ENCODE measurements at regions not wholly inside any gene's neighbourhood (a gene's known extent, or its start where the extent isn't known, plus 50 kb on each side); places are given as distances from the start of the nearest gene placed in this dataset.
"Not testable (repeated sequence)": the region's sequence is repeated elsewhere in the genome, so short reads cannot be mapped to it uniquely, and the experiment has no call there.

DNA sequence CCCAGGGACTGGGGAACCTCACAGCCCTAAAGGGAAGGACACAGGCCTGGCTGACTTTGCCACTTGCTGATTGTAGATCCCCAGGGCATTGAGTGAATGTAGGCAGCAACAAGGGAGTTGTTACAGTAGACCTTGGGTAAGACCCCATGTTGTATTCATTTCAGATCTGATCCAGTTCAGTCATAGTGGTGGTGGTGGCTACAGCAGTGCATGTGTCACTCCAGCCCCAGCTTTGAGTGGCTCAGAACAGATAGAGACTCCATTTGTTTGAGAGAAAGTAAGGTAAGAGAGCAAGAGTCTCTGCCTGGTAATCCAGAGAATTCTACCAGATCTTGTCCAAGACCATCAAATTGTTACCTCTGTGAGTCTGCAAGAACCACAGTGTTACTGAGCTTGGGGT lies 278.7 kb upstream of the SATB1 start:
- no peak for DNase-seq (ENCODE audit: low read depth in 4 of 6, low spot score in 6 of 6)
- Histone ChIP-seq H3K4me3 (ENCODE audit: low read depth, low read length) (no peak overlapping the region), H3K4me1 (ENCODE audit: control insufficient read depth, insufficient read depth, low read length) (no peaks in the 10 kb centered on the region), H3K27me3 (ENCODE audit: control insufficient read depth, insufficient read depth, low read length) (no peaks in the 10 kb centered on the region), H3K9me3 (ENCODE audit: control insufficient read depth, insufficient read depth, low read length) (peaks cover 4% of the 10 kb centered on the region), H3K27ac (ENCODE audit: low read depth, low read length) (no peak overlapping the region), H3K36me3 (ENCODE audit: control insufficient read depth, insufficient read depth, low read length) (no peaks in the 10 kb centered on the region)

GRCh38 chr3:18693588-18694329 lies 268.6 kb upstream of the SATB1 start:
- H3K27me3 ChIP-seq (ENCODE audit: control insufficient read depth, insufficient read depth, low read length); H3K4me3 ChIP-seq (ENCODE audit: low read depth, low read length); H3K36me3 ChIP-seq (ENCODE audit: control insufficient read depth, insufficient read depth, low read length); H3K9me3 ChIP-seq (ENCODE audit: control insufficient read depth, insufficient read depth, low read length); H3K27ac ChIP-seq (ENCODE audit: low read depth, low read length); DNase-seq (ENCODE audit: low read depth in 4 of 6, low spot score in 6 of 6); H3K4me1 ChIP-seq (ENCODE audit: control insufficient read depth, insufficient read depth, low read length): not testable (repeated sequence)
- 94% methylated on average over 14 of the region's 33 CpGs for WGBS (ENCODE audit: insufficient coverage)

DNA sequence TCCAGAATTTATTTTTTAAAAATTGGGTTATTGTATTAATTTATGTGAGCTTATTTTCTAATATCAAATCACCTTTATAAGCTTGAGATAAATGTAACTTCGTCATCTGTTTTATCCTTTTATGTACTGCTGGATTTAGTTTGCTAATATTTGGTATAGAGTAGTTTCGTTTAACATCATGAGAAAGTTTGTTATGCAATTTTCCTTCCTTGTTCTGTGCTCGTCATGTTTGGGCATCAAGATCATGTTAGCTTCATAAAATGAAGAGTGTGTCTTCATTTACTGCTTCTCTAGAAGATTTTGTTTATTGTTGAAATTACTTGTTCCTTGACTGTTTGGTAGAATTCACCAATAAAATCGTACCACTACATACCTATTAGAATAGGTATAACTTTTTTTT lies 262.1 kb upstream of the SATB1 start:
- Histone ChIP-seq H3K4me1 (ENCODE audit: control insufficient read depth, insufficient read depth, low read length) (no peaks in the 10 kb centered on the region), H3K27me3 (ENCODE audit: control insufficient read depth, insufficient read depth, low read length) (no peaks in the 10 kb centered on the region), H3K9me3 (ENCODE audit: control insufficient read depth, insufficient read depth, low read length) (no peaks in the 10 kb centered on the region), H3K36me3 (ENCODE audit: control insufficient read depth, insufficient read depth, low read length) (no peaks in the 10 kb centered on the region), H3K27ac (ENCODE audit: low read depth, low read length) (no peak overlapping the region), H3K4me3 (ENCODE audit: low read depth, low read length) (no peak overlapping the region)
- no CpG with 5 or more reads among the region's 4 CpGs for WGBS (ENCODE audit: insufficient coverage)
- DNase-seq (ENCODE audit: low read depth in 4 of 6, low spot score in 6 of 6), result no peak

GRCh38 chr3:18683900-18684299 lies 258.8 kb upstream of the SATB1 start:
- no peaks in the 10 kb centered on the region for H3K4me1 ChIP-seq (ENCODE audit: control insufficient read depth, insufficient read depth, low read length)
- no peaks in the 10 kb centered on the region for H3K27me3 ChIP-seq (ENCODE audit: control insufficient read depth, insufficient read depth, low read length)
- no peaks in the 10 kb centered on the region for H3K36me3 ChIP-seq (ENCODE audit: control insufficient read depth, insufficient read depth, low read length)
- DNase-seq (ENCODE audit: low read depth in 4 of 6, low spot score in 6 of 6), result no peak
- no peak overlapping the region for H3K27ac ChIP-seq (ENCODE audit: low read depth, low read length)
- no peaks in the 10 kb centered on the region for H3K9me3 ChIP-seq (ENCODE audit: control insufficient read depth, insufficient read depth, low read length)
- H3K4me3 ChIP-seq (ENCODE audit: low read depth, low read length), result no peak overlapping the region

DNA sequence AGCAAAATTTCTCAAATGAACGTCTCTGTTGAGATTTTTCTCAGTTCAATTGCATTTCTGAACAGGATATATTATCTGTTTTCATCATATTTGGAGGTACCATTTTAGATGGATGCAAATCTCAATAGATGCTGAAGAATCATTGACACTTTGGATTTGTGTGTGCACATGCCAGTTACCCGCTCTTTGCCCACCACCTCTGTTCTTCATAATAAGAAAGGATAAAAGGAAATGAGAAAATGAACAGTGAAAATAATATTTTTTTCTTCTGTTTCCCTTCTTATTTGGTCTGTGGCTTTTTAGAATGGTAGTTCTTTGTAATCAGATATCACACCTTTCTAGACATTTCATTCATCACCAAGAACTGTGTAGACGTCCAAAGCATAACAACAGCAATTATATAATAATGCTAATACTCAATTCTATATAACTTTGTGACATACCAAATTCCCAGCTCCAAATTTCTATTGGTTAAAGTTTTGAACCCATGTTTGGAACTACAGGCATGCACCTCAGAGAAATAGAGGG lies 256.7 kb upstream of the SATB1 start:
- WGBS (ENCODE audit: insufficient coverage), result no CpG with 5 or more reads among the region's 3 CpGs

GRCh38 chr3:18680758-18681157 lies 255.6 kb upstream of the SATB1 start:
- no peak overlapping the region for H3K4me3 ChIP-seq (ENCODE audit: low read depth, low read length)
- H3K4me1 ChIP-seq (ENCODE audit: control insufficient read depth, insufficient read depth, low read length), result no peaks in the 10 kb centered on the region
- no peak for DNase-seq (ENCODE audit: low read depth in 4 of 6, low spot score in 6 of 6)
- H3K27me3 ChIP-seq (ENCODE audit: control insufficient read depth, insufficient read depth, low read length), result no peaks in the 10 kb centered on the region
- no CpG with 5 or more reads among the region's 3 CpGs for WGBS (ENCODE audit: insufficient coverage)
- H3K9me3 ChIP-seq (ENCODE audit: control insufficient read depth, insufficient read depth, low read length), result no peaks in the 10 kb centered on the region
- no peaks in the 10 kb centered on the region for H3K36me3 ChIP-seq (ENCODE audit: control insufficient read depth, insufficient read depth, low read length)
- no peak overlapping the region for H3K27ac ChIP-seq (ENCODE audit: low read depth, low read length)

More for the DNA sequence above, 256.7 kb upstream of the SATB1 start:
- Histone ChIP-seq H3K4me1 (ENCODE audit: control insufficient read depth, insufficient read depth, low read length) (no peaks in the 10 kb centered on the region), H3K4me3 (ENCODE audit: low read depth, low read length) (no peak overlapping the region), H3K27ac (ENCODE audit: low read depth, low read length) (no peak overlapping the region), H3K9me3 (ENCODE audit: control insufficient read depth, insufficient read depth, low read length) (no peaks in the 10 kb centered on the region), H3K27me3 (ENCODE audit: control insufficient read depth, insufficient read depth, low read length) (no peaks in the 10 kb centered on the region), H3K36me3 (ENCODE audit: control insufficient read depth, insufficient read depth, low read length) (no peaks in the 10 kb centered on the region)
- DNase-seq (ENCODE audit: low read depth in 4 of 6, low spot score in 6 of 6), result no peak

- Histone ChIP-seq H3K27me3 (ENCODE audit: control insufficient read depth, insufficient read depth, low read length) (no peaks in the 10 kb centered on the region), H3K4me1 (ENCODE audit: control insufficient read depth, insufficient read depth, low read length) (no peaks in the 10 kb centered on the region), H3K9me3 (ENCODE audit: control insufficient read depth, insufficient read depth, low read length) (no peaks in the 10 kb centered on the region), H3K4me3 (ENCODE audit: low read depth, low read length) (no peak overlapping the region), H3K36me3 (ENCODE audit: control insufficient read depth, insufficient read depth, low read length) (no peaks in the 10 kb centered on the region), H3K27ac (ENCODE audit: low read depth, low read length) (no peak overlapping the region)
- 95% methylated on average over 3 of the region's 4 CpGs for WGBS (ENCODE audit: insufficient coverage)
- DNase-seq (ENCODE audit: low read depth in 4 of 6, low spot score in 6 of 6), result no peak
These were observed 254.1 kb upstream of the SATB1 start for GRCh38 chr3:18679238-18679637.

- H3K27ac ChIP-seq (ENCODE audit: low read depth, low read length), result no peak overlapping the region
- H3K27me3 ChIP-seq (ENCODE audit: control insufficient read depth, insufficient read depth, low read length), result no peaks in the 10 kb centered on the region
- DNase-seq (ENCODE audit: low read depth in 4 of 6, low spot score in 6 of 6), result no peak
- H3K4me3 ChIP-seq (ENCODE audit: low read depth, low read length), result no peak overlapping the region
- H3K36me3 ChIP-seq (ENCODE audit: control insufficient read depth, insufficient read depth, low read length), result no peaks in the 10 kb centered on the region
- H3K9me3 ChIP-seq (ENCODE audit: control insufficient read depth, insufficient read depth, low read length), result no peaks in the 10 kb centered on the region
- no peaks in the 10 kb centered on the region for H3K4me1 ChIP-seq (ENCODE audit: control insufficient read depth, insufficient read depth, low read length)
These were observed 250.1 kb upstream of the SATB1 start for GRCh38 chr3:18675197-18675596.

DNA sequence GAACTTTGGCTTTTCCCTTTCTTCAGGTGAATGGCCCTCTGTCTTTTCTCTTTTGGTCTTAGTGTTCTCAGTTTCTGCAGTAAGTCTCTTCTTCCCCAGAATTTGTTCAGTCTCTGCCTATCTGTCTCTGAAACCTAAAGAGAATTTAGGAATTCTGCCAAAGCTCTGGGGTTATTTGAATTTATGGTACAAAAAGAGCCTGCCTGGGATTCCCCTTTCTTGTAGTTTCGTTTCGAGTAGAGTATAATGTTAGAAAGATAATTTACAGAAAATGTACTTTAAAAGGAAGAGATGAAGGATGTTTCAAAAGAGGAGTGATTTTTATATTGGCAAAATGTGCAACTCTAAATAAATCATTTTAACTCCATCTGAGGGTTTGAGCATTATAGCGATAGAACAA lies 247.4 kb upstream of the SATB1 start:
- WGBS (ENCODE audit: insufficient coverage), result no CpG with 5 or more reads among the region's 3 CpGs

DNA sequence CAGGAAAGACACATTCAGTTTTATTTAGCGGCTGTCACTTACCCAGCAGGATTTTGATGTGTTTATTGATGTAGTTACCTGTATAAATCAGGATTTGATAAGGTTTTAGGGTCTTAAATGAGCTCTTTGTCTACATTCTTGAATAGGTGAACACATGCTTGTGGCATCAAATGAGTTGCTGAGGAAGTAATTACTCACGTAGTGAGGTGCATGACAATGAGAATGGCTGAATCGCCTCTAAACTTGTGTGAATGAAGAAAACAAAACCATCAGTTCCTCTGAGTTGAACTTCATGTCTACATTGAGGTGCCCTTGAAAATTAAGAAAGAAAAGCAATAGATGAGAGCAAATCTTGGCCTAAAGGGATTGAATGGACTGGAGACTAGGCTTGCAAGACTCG lies 245.6 kb upstream of the SATB1 start:
- no peaks in the 10 kb centered on the region for H3K36me3 ChIP-seq (ENCODE audit: control insufficient read depth, insufficient read depth, low read length)
- no peaks in the 10 kb centered on the region for H3K4me1 ChIP-seq (ENCODE audit: control insufficient read depth, insufficient read depth, low read length)
- DNase-seq (ENCODE audit: low read depth in 4 of 6, low spot score in 6 of 6), result no peak
- no peaks in the 10 kb centered on the region for H3K9me3 ChIP-seq (ENCODE audit: control insufficient read depth, insufficient read depth, low read length)
- H3K27ac ChIP-seq (ENCODE audit: low read depth, low read length), result no peak overlapping the region
- 57% methylated on average over 4 of the region's 4 CpGs for WGBS (ENCODE audit: insufficient coverage)
- H3K27me3 ChIP-seq (ENCODE audit: control insufficient read depth, insufficient read depth, low read length), result no peaks in the 10 kb centered on the region
- H3K4me3 ChIP-seq (ENCODE audit: low read depth, low read length), result no peak overlapping the region

More for the DNA sequence above, 247.4 kb upstream of the SATB1 start:
- no peaks in the 10 kb centered on the region for H3K36me3 ChIP-seq (ENCODE audit: control insufficient read depth, insufficient read depth, low read length)
- H3K4me3 ChIP-seq (ENCODE audit: low read depth, low read length), result no peak overlapping the region
- no peak for DNase-seq (ENCODE audit: low read depth in 4 of 6, low spot score in 6 of 6)
- H3K27me3 ChIP-seq (ENCODE audit: control insufficient read depth, insufficient read depth, low read length), result no peaks in the 10 kb centered on the region
- H3K4me1 ChIP-seq (ENCODE audit: control insufficient read depth, insufficient read depth, low read length), result no peaks in the 10 kb centered on the region
- no peaks in the 10 kb centered on the region for H3K9me3 ChIP-seq (ENCODE audit: control insufficient read depth, insufficient read depth, low read length)
- no peak overlapping the region for H3K27ac ChIP-seq (ENCODE audit: low read depth, low read length)
